Transverse colon (tissue), 4 donors: ENCODE measurements at regions not wholly inside any gene's neighbourhood (a gene's known extent, or its start where the extent isn't known, plus 50 kb on each side); places are given as distances from the start of the nearest gene placed in this dataset.

ENCODE experiments used
- DNase-seq: peaks from one replicate; pipeline ENCODE4 v3.0.0-alpha.2; 2019
- H3K27ac ChIP-seq, 4 donors: fragments of 200-600 bp; sonication (generic); 2 replicates each; pipeline ENCODE4 v1.5.1; 2016 to 2018; ENCODE audit warnings: inconsistent platforms in 4 of 4
- H3K27me3 ChIP-seq: fragments of 200-600 bp; sonication (generic); 2 replicates; pipeline ENCODE4 v1.5.1; 2017; ENCODE audit warnings: inconsistent platforms
- H3K36me3 ChIP-seq, 4 donors: fragments of 200-600 bp; sonication (generic); 2 replicates each; pipeline ENCODE4 v1.5.1; 2017 to 2019; ENCODE audit warnings: inconsistent platforms in 4 of 4
- H3K4me1 ChIP-seq, 4 donors: fragments of 200-600 bp; sonication (generic); 2 replicates each; pipeline ENCODE4 v1.5.1; 2017 to 2020; ENCODE audit warnings: inconsistent platforms in 4 of 4
- H3K4me3 ChIP-seq, 4 donors: fragments of 200-600 bp; sonication (generic); 1 replicate in 1 of 4; 2 replicates in 3 of 4; pipeline versions ENCODE4 v1.5.1 to v1.6.1; 2017 to 2019; ENCODE audit warnings: inconsistent platforms in 4 of 4
- H3K9me3 ChIP-seq, 2 donors: fragments of 200-600 bp; sonication (generic); 2 replicates each; pipeline ENCODE4 v1.5.1; 2017 to 2019; ENCODE audit warnings: inconsistent platforms in 2 of 2
- EP300 ChIP-seq: sonication (generic); formaldehyde crosslinking; IDR thresholded peaks from one replicate; pipeline ENCODE4 v1.6.1; 2017; ENCODE audit warnings: antibody characterized with exemption, low read depth
- POLR2A ChIP-seq: fragments of 450-650 bp; IDR thresholded peaks from one replicate; pipeline ENCODE4 v1.6.1; 2016; ENCODE audit warnings: antibody characterized with exemption, mild to moderate bottlenecking, moderate library complexity
- POLR2AphosphoS5 ChIP-seq, 3 donors: sonication (generic); formaldehyde crosslinking; IDR thresholded peaks; one replicate each; pipeline ENCODE4 v1.6.1; 2016; ENCODE audit warnings: antibody characterized with exemption in 3 of 3
- WGBS, 2 donors: methylation state at CpG; one replicate each; pipeline ENCODE4 v1.1.5; 2018; ENCODE audit warnings: low coverage in 1 of 2; 5-methylcytosine and 5-hydroxymethylcytosine counted together
- in situ Hi-C, 4 donors: fragments of 200-750 bp; cut with MboI; loops; one replicate each; pipeline versions ENCODE4 v1.15.0 to v1.15.1; 2017; ENCODE audit warnings: low sequenced_read_pairs in 3 of 4, low pct_ligation_motif_present in 1 of 4, low pct_unique_long_range_greater_than_20kb in 1 of 4
- intact Hi-C: fragments of 100-400 bp; cut with DNase I; formaldehyde crosslinking; loops from one replicate; pipeline ENCODE4 v1.15.1; 2023; ENCODE audit warnings: low total_unique reads
- TF ChIP-seq, protein P1 (sequence below), 5 experiments: fragments of 200-600 bp in 3 of 5; fragments of 450-650 bp in 2 of 5; sonication (generic) in 3 of 5; IDR thresholded peaks; 1 replicate in 2 of 5; 2 replicates in 3 of 5; pipeline ENCODE4 v1.5.1; 2016 to 2017; ENCODE audit warnings: antibody characterized with exemption in 5 of 5, inconsistent platforms in 3 of 5, mild to moderate bottlenecking in 2 of 5, moderate library complexity in 1 of 5

DNA sequence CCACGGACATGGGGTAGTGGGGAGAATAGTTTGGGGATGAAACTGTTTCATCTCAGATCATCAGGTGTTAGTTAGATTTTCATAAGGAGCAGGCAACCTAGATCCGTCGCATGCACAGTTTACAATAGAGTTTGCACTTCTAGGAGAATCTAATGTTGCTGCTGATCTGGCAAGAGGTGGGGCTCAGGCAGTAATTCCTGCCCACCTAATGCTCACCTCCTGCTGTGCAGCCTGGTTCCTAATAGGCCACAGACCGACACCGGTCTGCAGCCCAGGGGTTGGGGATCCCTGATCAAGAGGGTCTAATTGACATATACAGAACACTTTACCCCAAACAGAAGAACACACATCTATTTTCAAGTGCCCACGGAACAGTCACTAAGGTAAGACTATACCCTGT, 275.1 kb downstream of the PTPRU start:
- H3K36me3 ChIP-seq = no peaks in the 10 kb centered on the region
- DNase-seq = no peak
- in situ Hi-C loops (no loop called here), intact Hi-C loops (no loop called here)
- H3K9me3 ChIP-seq = no peaks in the 10 kb centered on the region
- H3K27ac ChIP-seq = no peak overlapping the region
- no peaks in the 10 kb centered on the region for H3K4me1 ChIP-seq
- H3K27me3 ChIP-seq = peaks cover 14% of the 10 kb centered on the region
- TF ChIP-seq, protein P1, sequence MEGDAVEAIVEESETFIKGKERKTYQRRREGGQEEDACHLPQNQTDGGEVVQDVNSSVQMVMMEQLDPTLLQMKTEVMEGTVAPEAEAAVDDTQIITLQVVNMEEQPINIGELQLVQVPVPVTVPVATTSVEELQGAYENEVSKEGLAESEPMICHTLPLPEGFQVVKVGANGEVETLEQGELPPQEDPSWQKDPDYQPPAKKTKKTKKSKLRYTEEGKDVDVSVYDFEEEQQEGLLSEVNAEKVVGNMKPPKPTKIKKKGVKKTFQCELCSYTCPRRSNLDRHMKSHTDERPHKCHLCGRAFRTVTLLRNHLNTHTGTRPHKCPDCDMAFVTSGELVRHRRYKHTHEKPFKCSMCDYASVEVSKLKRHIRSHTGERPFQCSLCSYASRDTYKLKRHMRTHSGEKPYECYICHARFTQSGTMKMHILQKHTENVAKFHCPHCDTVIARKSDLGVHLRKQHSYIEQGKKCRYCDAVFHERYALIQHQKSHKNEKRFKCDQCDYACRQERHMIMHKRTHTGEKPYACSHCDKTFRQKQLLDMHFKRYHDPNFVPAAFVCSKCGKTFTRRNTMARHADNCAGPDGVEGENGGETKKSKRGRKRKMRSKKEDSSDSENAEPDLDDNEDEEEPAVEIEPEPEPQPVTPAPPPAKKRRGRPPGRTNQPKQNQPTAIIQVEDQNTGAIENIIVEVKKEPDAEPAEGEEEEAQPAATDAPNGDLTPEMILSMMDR (IDR thresholded peaks at IDR 0.05) = no peak
- TF ChIP-seq POLR2A (no peak), POLR2AphosphoS5 (IDR thresholded peaks at IDR 0.05) (no peak), EP300 (no peak)
- no peak overlapping the region for H3K4me3 ChIP-seq
- WGBS, 2 donors = 74 to 100% methylated on average over 2 to 6 of the region's 6 CpGs

GRCh38 chr1:29508458-29509107, 272.3 kb downstream of the PTPRU start:
- no peaks in the 10 kb centered on the region for H3K9me3 ChIP-seq
- TF ChIP-seq POLR2A = no peak
- TF ChIP-seq, protein P1 (IDR thresholded peaks at IDR 0.05) = no peak
- TF ChIP-seq EP300 = no peak
- TF ChIP-seq POLR2AphosphoS5 (IDR thresholded peaks at IDR 0.05) = no peak

DNA sequence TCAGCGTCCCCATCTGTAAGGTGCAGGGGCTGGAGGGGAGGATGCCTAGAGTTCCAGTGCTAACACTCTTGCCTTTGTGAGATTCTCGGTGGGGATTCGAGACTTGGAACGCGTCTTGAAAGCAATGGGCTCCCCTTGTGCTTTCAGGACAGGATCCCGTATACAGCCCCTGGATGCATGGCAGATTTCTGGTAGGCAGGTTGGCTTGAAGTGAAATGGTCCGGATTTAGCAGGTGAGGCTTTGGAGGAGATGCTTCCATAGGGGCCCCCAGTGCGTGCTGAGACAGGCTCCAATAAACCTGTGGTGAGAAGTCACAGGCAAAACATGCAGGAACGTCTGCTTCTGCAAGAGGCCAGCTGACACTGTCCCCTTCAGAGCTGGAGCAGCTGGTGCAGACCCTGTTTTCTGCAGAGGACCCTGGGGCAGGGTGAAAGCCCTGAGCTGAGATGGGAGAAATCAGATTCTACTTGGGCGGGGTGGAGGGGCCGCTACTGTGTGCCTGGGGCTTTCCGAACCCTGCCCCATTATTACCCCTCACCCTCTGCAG, 270.4 kb downstream of the PTPRU start:
- 83% methylated on average over 12 of the region's 12 CpGs; no CpG with 5 or more reads in 1 of the 2 donors for WGBS, 2 donors
- in situ Hi-C loops (no loop called here), intact Hi-C loops (no loop called here)
- TF ChIP-seq EP300 = no peak
- no peak for TF ChIP-seq POLR2AphosphoS5 (IDR thresholded peaks at IDR 0.05)
- no peak for TF ChIP-seq POLR2A
- TF ChIP-seq, protein P1 (IDR thresholded peaks at IDR 0.05) = no peak
- Histone ChIP-seq H3K9me3 (no peaks in the 10 kb centered on the region), H3K27ac (no peak overlapping the region), H3K27me3 (peaks cover 14% of the 10 kb centered on the region), H3K4me1 (peaks cover 0 to 6% (median 0%) of the 10 kb centered on the region in 4 donors), H3K36me3 (no peaks in the 10 kb centered on the region), H3K4me3 (no peak overlapping the region)
- DNase-seq = no peak

More at GRCh38 chr1:29508458-29509107, 272.3 kb downstream of the PTPRU start:
- Histone ChIP-seq H3K4me3 (no peak overlapping the region), H3K36me3 (no peaks in the 10 kb centered on the region), H3K27me3 (peaks cover 14% of the 10 kb centered on the region), H3K4me1 (peaks cover 0 to 5% (median 0%) of the 10 kb centered on the region in 4 donors), H3K27ac (no peak overlapping the region)
- in situ Hi-C loops = no loop called here
- DNase-seq = no peak
- intact Hi-C loops = no loop called here
- WGBS, 2 donors = 40 to 72% methylated on average over 1 to 3 of the region's 3 CpGs

GRCh38 chr1:29505532-29506220, 269.4 kb downstream of the PTPRU start:
- WGBS, 2 donors = 63 to 68% methylated on average over 5 to 10 of the region's 10 CpGs
- DNase-seq = no peak
- in situ Hi-C loops (no loop called here), intact Hi-C loops (no loop called here)
- H3K27ac ChIP-seq = no peak overlapping the region
- no peaks in the 10 kb centered on the region for H3K36me3 ChIP-seq
- no peaks in the 10 kb centered on the region for H3K9me3 ChIP-seq
- H3K4me1 ChIP-seq = peaks cover 0 to 6% (median 0%) of the 10 kb centered on the region in 4 donors
- H3K27me3 ChIP-seq = peaks cover 14% of the 10 kb centered on the region
- no peak overlapping the region for H3K4me3 ChIP-seq
- TF ChIP-seq, protein P1 (IDR thresholded peaks at IDR 0.05) = no peak
- TF ChIP-seq POLR2A = no peak
